Ovary (tissue), 7 donors: ENCODE measurements at regions not wholly inside any gene's neighbourhood (a gene's known extent, or its start where the extent isn't known, plus 50 kb on each side); places are given as distances from the start of the nearest gene placed in this dataset.
"Not testable (repeated sequence)": the region's sequence is repeated elsewhere in the genome, so short reads cannot be mapped to it uniquely, and the experiment has no call there.

Source experiments
- DNase-seq, 5 donors: peaks; one replicate each; pipeline ENCODE4 v3.0.0-alpha.2; 2019 to 2020
- H3K27ac ChIP-seq, 2 donors: fragments of 200-600 bp; one replicate each; pipeline versions ENCODE4 v1.5.1 to v1.8.0; 2019 to 2022
- H3K27me3 ChIP-seq: fragments of 200-600 bp; one replicate; pipeline ENCODE4 v1.8.0; 2022
- H3K36me3 ChIP-seq: fragments of 200-600 bp; sonication (generic); one replicate; pipeline ENCODE4 v1.5.1; 2019
- H3K4me1 ChIP-seq: one replicate; pipeline ENCODE4 v1.8.1; 2013; ENCODE audit warnings: mild to moderate bottlenecking, moderate library complexity; ENCODE audit not compliant: insufficient read depth
- H3K4me3 ChIP-seq: fragments of 200-600 bp; sonication (generic); one replicate; pipeline ENCODE4 v1.5.1; 2017
- H3K9me3 ChIP-seq, 2 donors: fragments of 200-600 bp in 1 of 2; sonication (generic) in 1 of 2; one replicate each; pipeline versions ENCODE4 v1.5.1 to v1.8.1; 2013 to 2019; ENCODE audit warnings: mild to moderate bottlenecking in 1 of 2, moderate library complexity in 1 of 2
- EP300 ChIP-seq: sonication (generic); formaldehyde crosslinking; IDR thresholded peaks from one replicate; pipeline ENCODE4 v1.6.1; 2017; ENCODE audit warnings: antibody characterized with exemption
- POLR2A ChIP-seq: fragments of 450-650 bp; IDR thresholded peaks from one replicate; pipeline ENCODE4 v1.6.1; 2017; ENCODE audit warnings: antibody characterized with exemption, mild to moderate bottlenecking, moderate library complexity
- WGBS, 3 donors: extraction: QIAGEN DNeasy Blood & Tissue Kit in 1 of 3; methylation state at CpG; one replicate each; pipeline versions ENCODE4 v1.1.5 to v1.1.7; 2013 to 2017; 5-methylcytosine and 5-hydroxymethylcytosine counted together
- intact Hi-C, 4 donors: fragments of 100-400 bp; cut with DNase I; formaldehyde crosslinking; loops; one replicate each; pipeline versions ENCODE4 v1.11.0 to v1.15.1; 2022 to 2023
- TF ChIP-seq, protein P1 (sequence below), 3 donors: fragments of 450-650 bp in 2 of 3; fragments of 200-600 bp in 1 of 3; IDR thresholded peaks; one replicate each; pipeline versions ENCODE4 v1.5.1 to v1.8.0; 2016 to 2022; ENCODE audit warnings: antibody characterized with exemption in 3 of 3, mild to moderate bottlenecking in 1 of 3
- donor health status: DM: no; HTN: no; CAD: no; lungs with moderate emphysema.
- donor health status: DM: no; HTN: no; CAD: no.
- donor health status: Bipolar disorder and iron deficiency.
- donor health status: DM: no; HTN: no; CAD: no.
- donor health status: DM: yes; HTN: yes; CAD: no.

DNA sequence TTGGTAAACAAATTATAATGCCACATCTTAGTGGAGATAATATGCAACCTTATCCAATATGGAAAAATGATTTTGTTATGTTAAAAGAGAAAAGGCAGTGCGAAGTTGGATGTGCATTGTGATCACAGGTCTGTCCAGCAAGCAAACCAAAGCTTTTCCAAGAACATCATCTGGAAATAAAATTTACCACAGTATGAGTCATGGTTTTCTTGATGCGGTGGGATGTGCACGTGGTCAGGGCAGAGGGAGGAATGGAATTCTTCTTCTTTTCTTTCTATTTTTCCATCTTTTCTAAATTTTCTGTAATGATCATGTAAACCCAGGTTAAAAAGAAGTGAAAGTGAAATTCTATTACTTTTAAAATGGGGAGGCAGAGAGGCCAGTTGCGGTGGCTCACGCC lies 169.8 kb downstream of the C11orf91 start:
- DNase-seq = no peak
- intact Hi-C loops = no loop called here
- Histone ChIP-seq H3K36me3 (no peaks in the 10 kb centered on the region), H3K4me3 (no peak overlapping the region), H3K27me3 (no peaks in the 10 kb centered on the region), H3K9me3 (no peaks in the 10 kb centered on the region), H3K27ac (no peak overlapping the region), H3K4me1 (no peaks in the 10 kb centered on the region)
- TF ChIP-seq POLR2A (no peak), EP300 (no peak)
- TF ChIP-seq, protein P1, sequence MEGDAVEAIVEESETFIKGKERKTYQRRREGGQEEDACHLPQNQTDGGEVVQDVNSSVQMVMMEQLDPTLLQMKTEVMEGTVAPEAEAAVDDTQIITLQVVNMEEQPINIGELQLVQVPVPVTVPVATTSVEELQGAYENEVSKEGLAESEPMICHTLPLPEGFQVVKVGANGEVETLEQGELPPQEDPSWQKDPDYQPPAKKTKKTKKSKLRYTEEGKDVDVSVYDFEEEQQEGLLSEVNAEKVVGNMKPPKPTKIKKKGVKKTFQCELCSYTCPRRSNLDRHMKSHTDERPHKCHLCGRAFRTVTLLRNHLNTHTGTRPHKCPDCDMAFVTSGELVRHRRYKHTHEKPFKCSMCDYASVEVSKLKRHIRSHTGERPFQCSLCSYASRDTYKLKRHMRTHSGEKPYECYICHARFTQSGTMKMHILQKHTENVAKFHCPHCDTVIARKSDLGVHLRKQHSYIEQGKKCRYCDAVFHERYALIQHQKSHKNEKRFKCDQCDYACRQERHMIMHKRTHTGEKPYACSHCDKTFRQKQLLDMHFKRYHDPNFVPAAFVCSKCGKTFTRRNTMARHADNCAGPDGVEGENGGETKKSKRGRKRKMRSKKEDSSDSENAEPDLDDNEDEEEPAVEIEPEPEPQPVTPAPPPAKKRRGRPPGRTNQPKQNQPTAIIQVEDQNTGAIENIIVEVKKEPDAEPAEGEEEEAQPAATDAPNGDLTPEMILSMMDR (IDR thresholded peaks at IDR 0.05) = no peak
- WGBS, 3 donors = 65 to 75% (median 74%) methylated on average over 5 of the region's 5 CpGs

DNA sequence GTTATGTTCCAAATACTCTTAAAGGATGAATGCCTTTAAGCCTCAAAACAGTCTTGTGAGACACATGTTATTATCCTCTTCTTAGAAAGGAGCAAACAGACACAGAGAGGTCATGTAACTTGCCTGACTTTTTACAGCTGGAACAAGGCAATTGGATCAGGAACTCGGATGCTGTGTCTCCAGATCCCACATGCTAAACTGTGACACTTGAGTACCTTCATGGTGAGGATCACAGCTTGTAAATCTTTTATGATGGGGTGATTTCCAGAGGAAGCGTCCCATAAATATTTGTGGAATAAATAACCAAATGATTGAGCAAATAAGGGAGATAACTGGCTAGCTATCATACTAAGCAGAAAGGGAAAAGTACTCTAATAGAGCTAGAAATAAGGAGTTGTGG lies 171.2 kb downstream of the C11orf91 start:
- Histone ChIP-seq H3K4me3 (no peak overlapping the region), H3K36me3 (no peaks in the 10 kb centered on the region), H3K27me3 (no peaks in the 10 kb centered on the region), H3K9me3 (no peaks in the 10 kb centered on the region), H3K27ac (no peak overlapping the region), H3K4me1 (no peaks in the 10 kb centered on the region)
- no peak for DNase-seq
- TF ChIP-seq, protein P1 (IDR thresholded peaks at IDR 0.05) = no peak
- TF ChIP-seq EP300 (no peak), POLR2A (no peak)
- 52 to 58% (median 57%) methylated on average over 2 of the region's 2 CpGs for WGBS, 3 donors
- intact Hi-C loops = no loop called here

DNA sequence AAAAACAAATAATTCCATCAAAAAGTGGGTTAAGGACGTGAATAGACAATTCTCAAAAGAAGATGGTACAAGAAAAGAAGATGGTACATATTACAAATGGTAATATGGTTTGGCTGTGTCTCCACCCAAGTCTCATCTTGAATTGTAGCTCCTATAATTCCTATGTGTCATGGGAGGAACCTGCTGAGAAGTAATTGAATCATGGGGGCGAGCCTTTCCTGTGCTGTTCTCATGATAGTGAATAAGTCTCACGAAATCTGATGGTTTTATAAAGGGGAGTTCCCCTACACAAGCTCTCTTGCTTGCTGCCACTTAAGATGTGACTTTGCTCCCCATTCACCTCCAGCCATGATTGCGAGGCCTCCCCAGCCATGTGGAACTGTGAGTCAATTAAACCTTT lies 172.9 kb downstream of the C11orf91 start:
- H3K4me1 ChIP-seq, H3K27ac ChIP-seq, DNase-seq, H3K4me3 ChIP-seq, H3K27me3 ChIP-seq, H3K9me3 ChIP-seq, intact Hi-C loops, H3K36me3 ChIP-seq: not testable (repeated sequence)
- 82 to 91% (median 87%) methylated on average over 4 of the region's 4 CpGs for WGBS, 3 donors

DNA sequence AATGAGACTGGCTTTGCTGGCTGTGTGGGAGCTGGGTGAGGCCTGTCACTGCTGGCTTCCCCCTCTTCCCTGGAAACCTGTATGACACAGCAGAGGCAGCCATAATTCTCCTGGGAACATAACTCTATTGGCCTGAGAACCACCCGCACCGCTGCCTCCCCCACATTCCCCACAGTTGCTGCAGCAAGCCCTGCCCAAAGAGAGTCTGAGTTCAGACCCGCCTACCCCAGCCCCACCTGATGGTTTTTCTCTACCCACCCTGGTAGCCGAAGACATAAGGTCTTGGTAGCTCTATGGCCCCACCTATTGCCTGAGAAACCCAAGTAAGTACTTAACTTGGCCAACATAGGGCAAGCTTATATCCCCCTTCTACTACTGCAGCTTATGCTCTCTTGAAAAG lies 174.8 kb downstream of the C11orf91 start:
- Histone ChIP-seq H3K36me3 (no peaks in the 10 kb centered on the region), H3K9me3 (no peaks in the 10 kb centered on the region), H3K27me3 (no peaks in the 10 kb centered on the region), H3K27ac (no peak overlapping the region), H3K4me3 (no peak overlapping the region), H3K4me1 (no peaks in the 10 kb centered on the region)
- intact Hi-C loops = no loop called here
- 35 to 53% (median 51%) methylated on average over 4 of the region's 4 CpGs for WGBS, 3 donors
- DNase-seq = no peak
- TF ChIP-seq POLR2A (no peak), EP300 (no peak)
- TF ChIP-seq, protein P1 (IDR thresholded peaks at IDR 0.05) = no peak

DNA sequence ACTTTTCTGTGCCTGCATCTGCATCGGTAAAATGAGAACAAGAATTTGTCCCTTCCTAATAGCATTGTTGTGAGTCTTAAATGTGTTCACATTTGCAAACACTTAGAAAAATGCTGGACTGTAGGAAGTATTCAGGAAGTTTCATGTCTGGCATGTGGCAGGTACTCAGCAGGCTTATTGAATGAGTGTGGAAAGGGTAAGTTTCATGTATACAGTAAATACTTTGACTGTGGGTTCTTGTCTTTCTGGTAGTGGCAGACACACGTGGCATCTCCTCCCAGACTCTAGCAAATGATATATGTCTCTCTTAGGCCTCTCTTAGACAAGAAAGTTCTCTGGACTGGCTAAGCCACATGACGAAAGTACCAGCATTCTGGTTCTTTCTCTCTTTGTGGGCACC lies 179.2 kb downstream of the C11orf91 start:
- no peak overlapping the region for H3K4me3 ChIP-seq
- no peaks in the 10 kb centered on the region for H3K27me3 ChIP-seq
- 73 to 78% (median 76%) methylated on average over 3 of the region's 3 CpGs for WGBS, 3 donors
- DNase-seq = no peak
- H3K27ac ChIP-seq = no peak overlapping the region
- H3K36me3 ChIP-seq = no peaks in the 10 kb centered on the region
- TF ChIP-seq, protein P1 (IDR thresholded peaks at IDR 0.05) = no peak
- no peak for TF ChIP-seq EP300
- no peak for TF ChIP-seq POLR2A
- no peaks in the 10 kb centered on the region for H3K4me1 ChIP-seq
- intact Hi-C loops = no loop called here
- H3K9me3 ChIP-seq = no peaks in the 10 kb centered on the region
